Hematopoietic multipotent progenitor cell treated with erythropoietin and hydrocortisone succinate and interleukin-3 and kit ligand, for 8 days (in vitro differentiated cells): ENCODE measurements at regions not wholly inside any gene's neighbourhood (a gene's known extent, or its start where the extent isn't known, plus 50 kb on each side); places are given as distances from the start of the nearest gene placed in this dataset.
"Not testable (repeated sequence)": the region's sequence is repeated elsewhere in the genome, so short reads cannot be mapped to it uniquely, and the experiment has no call there.

Experiments
- DNase-seq: peaks from one replicate; pipeline ENCODE4 v3.0.0-alpha.2; 2015

DNA sequence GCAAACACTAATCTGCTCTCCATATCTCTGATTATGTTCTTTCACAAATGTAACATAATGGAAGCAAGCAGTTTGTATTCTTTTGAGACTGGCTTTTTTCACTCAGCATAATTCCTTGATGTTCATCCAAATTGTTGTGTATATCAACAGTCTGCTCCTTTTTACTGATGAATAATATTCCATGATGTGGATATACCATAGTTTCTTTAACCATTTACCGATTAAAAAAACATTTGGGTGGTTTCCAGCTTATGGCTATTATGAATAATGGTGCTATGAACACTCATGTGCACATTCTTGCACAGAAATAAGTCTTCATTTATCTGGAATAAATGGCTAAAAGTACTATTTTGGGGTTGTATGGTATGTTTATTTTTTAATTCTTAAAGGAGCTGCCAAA, 708.9 kb downstream of the RFPL4B start:
- DNase-seq, result no peak

DNA sequence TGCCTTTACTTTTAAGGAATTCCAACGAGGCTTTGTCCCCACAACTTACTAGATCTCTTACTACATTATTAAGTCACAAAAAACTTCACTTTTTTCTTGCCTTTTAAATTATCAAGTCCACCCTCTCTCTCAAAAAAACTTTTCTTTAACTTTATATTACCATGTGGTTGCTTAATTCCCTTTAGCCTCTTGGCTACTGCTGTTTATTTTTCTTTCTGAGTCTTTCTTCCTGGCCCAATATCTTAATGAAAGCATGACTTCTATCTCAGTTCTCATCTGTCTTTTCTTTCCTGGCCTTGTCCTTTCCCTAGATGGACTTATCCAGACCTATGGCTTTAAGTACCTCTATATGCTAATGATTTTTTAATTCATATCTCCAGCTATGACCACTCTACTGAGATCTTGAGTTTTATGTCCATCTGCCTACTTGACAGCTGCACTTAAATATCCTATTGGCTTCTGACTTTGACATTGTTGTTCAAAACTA, 710.5 kb downstream of the RFPL4B start:
- no peak for DNase-seq

DNA sequence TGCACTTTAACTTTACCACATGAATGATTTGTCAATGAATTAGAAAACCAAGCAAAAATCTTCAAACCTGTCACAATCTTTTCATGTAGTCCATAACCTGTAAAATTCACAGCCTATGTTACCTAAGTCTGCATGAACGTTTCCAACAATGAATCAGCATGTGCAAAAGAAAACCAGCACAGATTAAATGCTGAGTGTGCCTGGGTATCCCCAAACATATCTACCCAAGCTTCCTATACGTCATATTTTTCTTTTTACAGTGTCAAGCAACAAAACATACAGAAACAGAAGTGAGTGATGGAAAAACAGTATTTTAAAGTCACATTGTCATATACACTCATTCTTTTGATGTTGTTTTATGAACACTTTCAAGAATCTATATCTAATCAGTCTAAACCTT, 713.5 kb downstream of the RFPL4B start:
- no peak for DNase-seq

DNA sequence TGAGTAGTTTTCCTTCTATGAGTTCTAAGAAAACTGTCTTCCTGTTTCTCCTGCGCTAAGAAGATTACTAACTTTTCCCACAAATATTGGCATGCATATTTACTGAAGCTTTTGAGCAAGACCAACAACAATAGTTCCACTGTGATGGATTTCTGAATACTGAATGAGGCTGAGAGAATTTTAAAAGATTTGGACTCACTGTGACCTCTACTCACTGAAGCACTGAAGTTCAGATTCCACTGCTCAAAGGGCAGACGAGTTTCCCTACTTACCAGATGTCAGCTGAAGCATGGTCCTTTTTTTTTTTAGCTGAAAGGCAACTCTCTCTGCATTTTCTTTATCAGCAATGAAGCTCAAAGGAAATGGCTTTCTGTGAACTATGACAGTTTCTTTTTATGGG, 718.5 kb downstream of the RFPL4B start:
- no peak for DNase-seq

DNA sequence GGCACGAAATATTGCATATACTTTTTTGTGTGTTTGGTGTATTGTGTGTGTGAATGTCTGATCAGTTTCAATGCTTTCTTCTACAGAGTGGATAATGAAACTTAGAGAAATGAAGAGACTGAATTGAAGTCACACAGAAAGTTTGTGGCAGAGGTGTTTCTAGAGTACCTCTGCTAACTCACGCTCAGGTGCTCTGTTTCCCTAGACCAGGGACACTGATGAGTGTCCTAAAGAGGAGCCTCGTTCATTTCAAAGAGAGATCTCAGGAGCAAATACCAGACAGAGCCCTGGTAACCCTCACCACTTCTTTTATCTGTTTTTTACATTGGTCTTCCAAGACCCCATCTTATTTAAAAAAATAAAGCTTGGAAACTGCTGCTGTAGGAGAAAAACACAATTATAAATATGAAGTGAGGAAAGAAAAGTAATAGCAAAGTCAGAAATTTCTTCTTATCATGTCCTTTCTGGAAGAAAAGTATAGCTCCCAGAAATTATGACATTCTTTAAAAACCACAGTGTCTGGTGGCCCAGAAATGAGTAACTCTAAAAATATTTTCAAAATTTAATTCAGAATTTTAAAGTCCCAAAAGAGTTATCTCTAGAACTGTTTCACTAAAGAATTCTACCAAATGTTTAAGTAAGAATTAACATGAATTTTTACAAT, 720.6 kb downstream of the RFPL4B start:
- DNase-seq, result no peak

DNA sequence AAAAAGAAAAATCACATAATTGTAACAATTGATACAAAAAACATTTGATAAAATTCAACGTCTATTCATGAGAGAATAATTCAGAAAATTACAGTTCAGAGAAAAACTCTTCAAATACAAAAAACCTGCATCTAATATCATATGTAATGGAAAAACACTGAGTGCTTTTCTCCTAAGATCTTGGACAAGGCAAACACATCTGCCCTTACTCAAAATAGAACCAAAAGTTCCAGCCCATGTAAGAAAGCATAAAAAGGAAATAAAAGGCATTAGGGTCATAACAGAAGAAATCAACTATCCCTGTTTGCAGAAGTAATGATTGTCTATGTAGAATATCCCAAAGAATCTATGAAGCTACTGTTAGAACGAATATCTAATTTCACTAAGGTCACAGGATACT, 721.4 kb downstream of the RFPL4B start:
- DNase-seq, result no peak

DNA sequence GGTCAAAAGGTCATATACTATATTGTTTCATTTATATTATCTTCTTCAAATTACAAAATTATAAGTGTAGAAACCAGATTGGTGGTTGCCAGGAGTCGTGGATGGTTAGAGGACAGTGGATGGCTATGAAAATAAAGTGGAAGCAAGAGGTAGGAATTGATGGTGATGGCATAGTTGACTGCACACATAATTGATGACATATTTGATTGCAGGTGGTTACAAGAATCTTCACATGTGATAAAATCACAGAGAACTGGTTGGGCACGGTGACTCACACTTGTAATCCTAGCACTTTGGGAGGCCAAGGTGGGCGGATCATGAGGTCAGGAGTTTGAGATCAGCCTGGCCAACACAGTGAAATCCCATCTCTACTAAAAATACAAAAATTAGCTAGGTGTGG, 723.6 kb downstream of the RFPL4B start:
- DNase-seq, result not testable (repeated sequence)

DNA sequence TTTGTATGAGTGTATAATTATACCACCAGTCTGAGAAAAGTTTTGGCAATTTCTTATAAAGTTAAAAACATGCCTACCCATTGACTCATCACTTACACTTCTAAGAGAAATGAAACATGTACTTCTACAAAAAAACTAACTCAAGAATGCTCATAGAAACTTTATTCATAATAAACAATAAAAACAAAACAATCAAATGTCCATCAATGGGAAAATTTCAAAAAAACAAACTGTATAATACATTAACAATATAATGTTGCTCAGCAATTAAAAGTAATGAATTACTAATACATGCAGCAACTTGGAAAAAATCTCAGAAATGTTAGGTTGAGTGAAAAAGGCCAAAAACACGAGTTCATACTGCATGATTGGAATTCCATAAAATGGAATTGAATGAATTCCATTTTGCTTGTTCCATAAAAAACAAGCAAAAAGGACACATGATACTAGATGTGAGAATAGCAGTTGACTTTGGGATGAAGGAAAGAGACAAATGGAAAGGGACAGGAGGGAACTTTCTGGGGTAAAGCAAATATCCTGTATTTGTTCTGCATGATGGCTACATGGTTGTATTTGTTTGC, 726.6 kb downstream of the RFPL4B start:
- no peak for DNase-seq

DNA sequence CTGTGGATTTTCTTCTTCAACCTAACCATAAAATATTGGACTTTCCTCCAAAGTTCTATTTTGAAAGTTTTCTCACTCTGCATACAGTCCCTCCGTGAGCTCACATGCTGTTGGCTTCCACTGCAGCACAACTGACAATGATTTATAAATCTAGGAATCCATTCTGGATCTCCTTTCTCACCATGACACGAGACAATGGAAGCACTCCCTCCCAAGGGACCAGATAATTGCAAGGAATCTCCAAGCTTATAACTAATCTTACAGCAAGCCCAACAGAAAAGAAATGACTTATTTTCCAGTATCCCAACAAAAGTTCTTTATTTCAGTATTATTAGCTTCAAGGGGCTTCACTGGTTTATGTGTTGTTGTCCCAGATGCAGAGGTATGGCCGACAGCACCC, 729.0 kb downstream of the RFPL4B start:
- DNase-seq, result no peak

DNA sequence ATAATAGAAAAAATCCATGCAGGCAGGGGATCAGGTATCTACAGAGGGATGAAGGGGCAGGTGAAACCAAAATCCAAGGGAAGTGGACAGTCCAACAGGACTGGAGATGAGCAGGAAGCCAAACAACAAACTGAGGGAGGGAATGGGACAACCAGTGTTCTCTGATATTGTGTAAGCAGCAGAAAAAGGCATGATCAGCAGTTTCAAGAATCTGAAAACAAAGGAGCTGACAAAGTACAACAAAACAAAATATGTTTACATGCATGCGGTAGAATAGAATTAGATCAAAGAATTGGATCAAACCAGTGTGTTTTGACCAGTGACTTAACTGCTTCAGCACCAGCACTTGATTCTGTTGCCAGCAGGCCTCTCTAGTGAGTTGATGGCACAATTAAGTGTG, 729.7 kb downstream of the RFPL4B start:
- no peak for DNase-seq

DNA sequence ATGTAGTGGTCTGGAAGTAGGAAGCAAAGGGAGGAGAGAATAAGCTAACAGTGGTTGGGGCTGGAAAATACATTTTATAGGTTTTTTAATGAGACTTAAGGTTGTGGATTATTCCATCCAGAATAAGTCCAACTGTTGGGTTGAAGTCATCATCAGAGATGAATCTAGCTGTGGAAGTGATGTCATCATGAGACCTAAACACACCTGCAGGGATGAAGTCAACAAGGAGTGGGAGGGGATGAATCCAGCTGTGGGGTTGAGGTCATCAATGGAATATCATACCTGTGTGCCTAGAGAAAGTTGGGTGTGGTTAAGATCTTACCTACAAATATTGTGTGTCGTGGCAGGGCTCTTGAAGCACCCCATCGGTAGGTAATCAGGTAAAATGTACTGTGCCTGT, 730.7 kb downstream of the RFPL4B start:
- no peak for DNase-seq

DNA sequence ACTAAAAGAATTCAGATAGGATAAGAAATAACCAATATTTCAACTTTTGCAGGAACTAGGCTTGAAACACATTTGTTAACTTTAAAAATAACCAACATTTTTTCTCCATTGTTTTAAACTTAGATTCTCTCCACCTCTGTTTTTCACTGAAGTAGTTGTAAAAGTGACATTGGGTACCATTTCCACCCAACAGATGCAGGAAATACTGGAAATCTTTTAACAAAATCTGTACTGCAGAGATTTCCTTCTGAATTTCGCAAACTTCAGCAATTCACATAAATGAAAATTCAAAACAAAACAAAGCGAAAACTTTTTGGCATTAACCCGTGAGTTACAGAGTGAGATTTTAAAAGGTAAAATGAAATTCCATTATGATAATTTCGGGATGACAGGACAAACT, 731.7 kb downstream of the RFPL4B start:
- DNase-seq, result no peak

DNA sequence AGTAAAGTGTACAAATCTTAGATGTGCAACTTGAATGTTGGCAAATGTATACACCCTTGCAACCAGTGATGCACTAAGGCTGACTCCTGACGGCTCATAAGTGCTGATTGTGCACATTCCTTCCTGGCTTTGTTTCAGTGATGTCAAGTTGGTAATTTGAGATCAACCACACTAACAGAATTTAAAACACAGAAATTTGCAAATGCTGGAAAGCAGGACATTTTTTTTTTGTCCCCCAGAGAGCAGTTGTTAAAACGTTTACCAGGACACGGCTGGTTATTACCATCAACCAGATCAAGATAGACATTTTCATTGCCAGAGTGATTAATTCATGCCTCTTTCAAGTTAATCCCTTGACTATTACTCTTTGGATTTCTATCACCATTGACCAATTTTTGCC, 735.6 kb downstream of the RFPL4B start:
- DNase-seq, result no peak

DNA sequence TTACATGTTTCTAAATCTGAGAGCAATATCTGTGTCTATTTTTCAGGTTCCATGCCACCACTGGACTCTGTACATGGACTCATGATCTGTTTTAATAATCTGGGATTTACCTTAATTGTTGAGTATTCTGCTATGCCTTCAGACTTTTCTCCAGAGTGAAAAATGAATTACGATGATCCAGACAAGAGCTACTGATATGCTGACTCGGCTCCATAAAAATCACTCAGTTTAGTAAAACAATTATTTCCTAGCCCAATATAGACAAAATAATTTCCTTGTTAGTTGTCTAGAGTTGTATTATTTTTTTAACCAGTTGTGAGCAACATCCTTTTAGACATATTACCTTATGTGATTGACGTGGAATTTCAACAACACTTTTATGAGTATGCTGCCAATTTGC, 736.8 kb downstream of the RFPL4B start:
- no peak for DNase-seq

DNA sequence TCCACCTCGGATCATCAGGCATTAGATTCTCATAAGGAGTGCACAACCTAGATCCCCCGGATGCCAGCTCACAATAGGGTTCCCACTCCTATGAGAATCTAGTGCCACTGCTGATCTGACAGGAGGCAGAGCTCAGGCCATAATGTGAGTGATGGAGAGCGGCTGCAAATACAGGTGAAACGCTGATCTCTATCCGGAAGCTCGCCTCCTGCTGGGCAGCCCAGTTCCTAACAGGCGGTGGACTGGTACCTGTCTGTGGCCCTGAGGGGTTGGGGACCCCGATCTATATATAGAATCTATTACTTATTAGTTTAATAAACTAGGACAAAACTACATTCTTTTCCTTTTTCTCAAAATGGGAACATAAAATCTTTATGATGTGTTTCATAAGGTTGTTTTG, 741.9 kb downstream of the RFPL4B start:
- no peak for DNase-seq

DNA sequence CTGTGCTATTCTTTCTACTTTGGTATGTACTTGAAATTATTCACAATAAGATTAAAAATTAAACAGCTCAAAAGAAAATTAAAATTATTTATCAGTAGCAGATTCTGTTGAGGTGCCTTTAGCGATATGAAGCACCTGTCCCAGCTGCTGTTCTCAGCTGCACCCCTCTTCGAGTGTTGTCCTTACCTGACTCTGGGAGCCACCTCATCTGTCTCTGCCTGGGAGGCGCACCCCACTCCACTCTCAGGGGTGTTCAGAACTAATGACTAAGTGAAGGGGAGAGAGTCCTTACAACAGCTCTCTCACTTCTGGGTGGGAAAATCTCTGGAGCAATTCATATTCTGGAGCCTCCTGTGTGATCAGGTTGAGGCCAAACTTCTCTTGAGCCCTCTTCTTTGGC, 745.7 kb downstream of the RFPL4B start:
- DNase-seq, result no peak

DNA sequence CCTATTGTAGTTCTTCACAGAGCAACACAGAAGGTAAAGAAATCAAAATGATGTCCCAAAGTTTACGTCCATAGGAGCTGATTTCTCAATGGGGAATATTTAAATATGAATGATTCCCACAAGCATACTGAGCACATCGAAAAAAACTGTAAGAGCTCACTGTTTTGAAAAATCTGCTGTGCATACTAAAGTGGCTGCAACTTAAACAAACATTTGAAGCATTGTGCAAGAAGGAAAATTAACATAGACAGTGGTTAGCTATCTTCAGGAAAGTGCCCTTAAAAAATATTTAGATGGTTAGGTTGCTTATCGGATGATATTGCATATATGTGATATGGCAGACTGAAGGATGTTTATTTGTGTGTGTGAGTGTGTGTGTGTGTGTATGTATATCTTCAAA, 747.6 kb downstream of the RFPL4B start:
- DNase-seq, result no peak

DNA sequence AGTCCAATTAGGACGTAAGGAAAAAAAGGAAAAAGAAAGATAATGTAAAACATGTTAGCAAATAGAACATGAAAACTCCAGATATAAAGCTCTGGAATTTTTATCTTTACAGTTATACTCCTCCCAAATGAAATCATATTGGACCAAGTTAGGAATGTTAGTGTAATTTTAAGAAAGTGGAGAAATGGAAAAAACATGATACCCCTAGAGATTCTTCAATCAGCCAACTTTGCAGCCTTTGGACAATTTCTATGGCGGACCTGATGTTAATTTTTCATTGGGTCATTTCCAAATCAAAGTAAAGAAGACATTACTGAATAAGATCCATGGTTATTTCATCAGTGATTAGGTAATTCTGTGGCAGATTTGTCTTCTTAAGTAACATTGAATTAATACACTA, 748.7 kb downstream of the RFPL4B start:
- no peak for DNase-seq

DNA sequence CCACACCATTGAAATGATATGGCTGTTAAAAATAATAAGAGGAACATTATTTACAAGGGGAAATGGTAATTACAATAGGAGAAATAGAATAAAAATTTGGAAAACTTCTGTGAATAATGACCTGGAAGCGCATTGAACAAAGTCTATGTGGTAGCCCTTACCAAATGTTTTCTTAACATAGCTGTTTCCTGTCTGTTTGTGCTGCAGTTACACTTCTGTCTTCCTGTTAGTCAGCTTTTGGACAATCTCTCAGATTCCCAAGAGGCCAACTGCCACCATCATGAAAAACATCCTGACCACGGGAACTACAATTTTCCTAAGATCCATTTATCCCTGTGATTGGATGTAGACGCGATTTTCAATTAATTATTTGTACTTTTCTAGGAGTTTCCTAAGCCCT, 754.4 kb upstream of the MARCKS start:
- no peak for DNase-seq

DNA sequence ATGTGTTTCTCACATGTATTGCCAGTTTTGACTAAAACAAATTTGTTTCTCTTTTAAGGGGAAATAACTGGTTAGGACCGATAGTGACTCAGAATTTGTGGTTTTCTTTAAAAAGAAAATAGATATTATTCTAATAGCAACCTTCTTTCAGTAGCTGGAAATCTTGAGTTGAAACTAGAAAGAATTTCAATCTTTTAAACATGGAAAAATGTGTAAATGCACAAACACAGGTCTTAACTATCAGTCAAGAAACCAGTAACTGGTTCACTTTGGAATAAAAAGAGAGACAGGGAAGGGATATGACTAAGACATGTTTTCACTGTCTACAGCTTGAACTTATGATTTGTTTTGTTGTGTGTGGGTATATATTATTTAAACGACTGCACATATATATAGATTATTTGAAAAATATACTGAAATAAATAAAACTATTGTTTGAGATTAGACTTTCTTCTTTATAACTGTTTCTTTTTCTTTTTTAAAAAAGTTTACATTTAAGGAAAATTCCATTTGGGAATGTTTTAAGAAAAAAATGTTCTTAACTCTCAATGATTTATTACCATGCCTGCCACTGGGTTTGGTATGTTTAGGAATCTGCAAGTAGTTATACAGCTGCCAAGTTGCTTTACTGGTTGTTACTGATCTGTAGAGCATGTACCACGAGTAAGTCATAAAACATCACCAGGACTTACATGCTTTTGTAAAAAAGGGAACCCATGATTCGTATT, 753.3 kb upstream of the MARCKS start:
- DNase-seq, result no peak

DNA sequence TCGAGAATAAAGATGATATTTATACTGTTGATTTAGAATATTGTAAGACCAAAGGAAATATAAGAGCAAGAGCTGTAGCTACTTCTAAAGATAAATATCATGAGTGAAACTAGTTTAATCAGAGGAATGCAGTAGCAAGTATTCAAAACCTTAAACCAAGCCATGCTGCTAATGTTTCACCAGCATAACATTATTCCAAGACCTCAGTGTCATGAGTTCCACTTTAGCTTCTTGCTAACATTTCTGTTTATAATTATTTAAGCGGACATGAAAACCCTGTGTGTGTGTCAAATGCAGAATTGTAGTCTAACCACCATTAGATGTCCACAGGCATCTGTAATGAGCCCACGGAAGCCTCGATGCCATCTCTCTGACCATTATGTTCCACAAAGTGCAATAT, 752.6 kb upstream of the MARCKS start:
- no peak for DNase-seq

DNA sequence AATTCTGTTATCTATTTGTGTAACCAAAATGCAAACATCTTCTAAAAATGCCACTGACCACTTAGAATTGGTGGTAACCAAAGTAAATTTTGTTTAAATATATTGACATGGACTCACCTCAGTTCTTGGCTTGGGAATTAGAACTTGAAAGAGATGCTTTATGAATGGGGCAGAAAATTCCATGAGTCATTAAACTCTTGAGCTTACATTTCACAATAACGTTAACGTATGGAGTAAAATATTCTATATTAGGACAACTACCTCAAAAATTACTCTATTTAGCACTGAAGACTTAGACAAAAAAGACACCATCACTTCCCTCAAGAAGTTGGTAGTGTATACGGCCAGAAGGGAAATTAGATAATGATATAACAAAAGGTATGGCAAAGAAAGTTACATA, 752.2 kb upstream of the MARCKS start:
- DNase-seq, result no peak

DNA sequence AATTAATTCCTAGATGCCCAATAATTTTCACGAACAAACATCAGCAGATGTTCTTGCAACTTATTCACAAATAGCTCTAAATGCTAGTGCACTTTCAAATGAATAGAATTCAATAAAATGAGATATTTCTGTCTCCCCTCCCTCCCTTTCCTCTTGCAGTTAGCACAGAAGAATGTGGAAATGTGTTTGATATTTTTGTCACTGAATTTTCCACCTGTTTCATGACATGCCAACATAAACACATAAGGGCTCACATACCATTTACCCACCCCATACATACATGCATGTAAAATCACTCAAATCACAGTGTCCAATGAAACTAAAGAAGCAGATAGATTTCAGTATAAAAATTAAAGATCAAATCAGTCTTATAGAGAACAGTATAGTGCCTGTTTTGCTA, 746.9 kb upstream of the MARCKS start:
- DNase-seq, result no peak

DNA sequence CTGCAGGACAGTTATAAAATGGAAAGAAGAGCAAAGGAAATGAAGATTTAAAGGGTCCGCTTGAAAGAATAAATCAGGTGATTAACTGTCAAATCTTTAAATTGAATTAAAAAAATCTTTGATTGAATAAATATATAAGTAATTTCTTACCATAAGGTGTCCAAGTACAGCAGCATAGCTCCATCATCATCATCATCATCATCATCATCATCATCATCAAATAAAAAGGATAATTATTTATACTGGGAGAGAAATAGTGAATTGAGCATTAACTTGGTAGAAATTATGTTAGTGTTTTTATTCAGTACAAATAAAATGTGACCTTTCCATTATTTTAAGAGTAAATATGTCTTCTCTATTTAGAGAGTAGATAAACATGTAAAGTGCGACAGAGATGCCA, 745.6 kb upstream of the MARCKS start:
- no peak for DNase-seq

DNA sequence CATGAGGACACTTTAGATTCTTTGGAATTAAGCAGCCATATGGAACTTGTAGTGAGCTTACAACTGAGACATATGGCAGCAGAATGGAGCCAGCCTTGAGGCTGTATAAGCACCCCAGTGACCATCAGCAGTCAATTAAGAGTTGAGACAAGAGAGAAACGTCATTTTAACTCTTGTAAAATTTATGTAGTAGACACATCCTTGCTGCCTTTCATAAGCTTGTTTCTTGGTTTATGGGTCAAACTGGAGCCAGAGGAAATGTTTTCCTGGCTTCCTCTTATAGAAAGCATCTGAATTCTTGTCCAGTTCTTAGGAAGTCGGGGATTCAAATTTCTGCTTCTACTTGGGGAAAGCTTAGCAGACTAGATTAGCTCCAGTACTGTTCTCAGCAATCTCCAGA, 745.1 kb upstream of the MARCKS start:
- DNase-seq, result no peak
